Body of pancreas (tissue), 4 donors: ENCODE measurements at regions not wholly inside any gene's neighbourhood (a gene's known extent, or its start where the extent isn't known, plus 50 kb on each side); places are given as distances from the start of the nearest gene placed in this dataset.

ENCODE experiments used
- ATAC-seq: fragments of 150-250 bp; one replicate; pipeline ENCODE4 v1.9.1; 2016
- DNase-seq, 4 donors: peaks; one replicate each; pipeline ENCODE4 v3.0.0-alpha.2; 2019
- H3K27ac ChIP-seq, 4 donors: fragments of 200-600 bp; sonication (generic); 1 replicate in 3 of 4; 2 replicates in 1 of 4; pipeline versions ENCODE4 v1.5.1 to v1.6.1; 2016 to 2019; ENCODE audit warnings: mild to moderate bottlenecking in 1 of 4, mixed read lengths in 1 of 4, moderate library complexity in 1 of 4
- H3K27me3 ChIP-seq, 2 donors: fragments of 200-600 bp; sonication (generic); one replicate each; pipeline ENCODE4 v1.6.0; 2016; ENCODE audit warnings: mild to moderate bottlenecking in 1 of 2
- H3K36me3 ChIP-seq, 2 donors: fragments of 200-600 bp; sonication (generic); replicated peaks in 1 of 2; 2 replicates each; pipeline ENCODE4 v1.5.1; 2016; ENCODE audit warnings: low read depth in 2 of 2; ENCODE audit not compliant: insufficient read depth in 1 of 2
- H3K4me1 ChIP-seq: fragments of 200-600 bp; sonication (generic); one replicate; pipeline ENCODE4 v1.6.0; 2016
- H3K4me3 ChIP-seq, 2 donors: fragments of 200-600 bp; sonication (generic); 1 replicate in 1 of 2; 2 replicates in 1 of 2; pipeline ENCODE4 v1.5.1; 2016 to 2019
- H3K9me3 ChIP-seq, 3 donors: fragments of 200-600 bp; sonication (generic); 1 replicate in 2 of 3; 2 replicates in 1 of 3; pipeline ENCODE4 v1.5.1; 2016
- CTCF ChIP-seq, 7 experiments: fragments of 450-650 bp in 4 of 7; fragments of 200-600 bp in 3 of 7; sonication (generic) in 3 of 7; IDR thresholded peaks; one replicate each; pipeline ENCODE4 v1.5.1; 2016 to 2019; ENCODE audit warnings: antibody characterized with exemption in 7 of 7
- POLR2A ChIP-seq, 3 donors: fragments of 450-650 bp; IDR thresholded peaks; one replicate each; pipeline ENCODE4 v1.6.1; 2016; ENCODE audit warnings: antibody characterized with exemption in 3 of 3, mild to moderate bottlenecking in 2 of 3
- WGBS, 2 donors: methylation state at CpG; one replicate each; pipeline ENCODE4 v1.1.5; 2017; 5-methylcytosine and 5-hydroxymethylcytosine counted together
- intact Hi-C: fragments of 100-400 bp; cut with DNase I; formaldehyde crosslinking; loops from one replicate; pipeline ENCODE4 v1.15.1; 2023

DNA sequence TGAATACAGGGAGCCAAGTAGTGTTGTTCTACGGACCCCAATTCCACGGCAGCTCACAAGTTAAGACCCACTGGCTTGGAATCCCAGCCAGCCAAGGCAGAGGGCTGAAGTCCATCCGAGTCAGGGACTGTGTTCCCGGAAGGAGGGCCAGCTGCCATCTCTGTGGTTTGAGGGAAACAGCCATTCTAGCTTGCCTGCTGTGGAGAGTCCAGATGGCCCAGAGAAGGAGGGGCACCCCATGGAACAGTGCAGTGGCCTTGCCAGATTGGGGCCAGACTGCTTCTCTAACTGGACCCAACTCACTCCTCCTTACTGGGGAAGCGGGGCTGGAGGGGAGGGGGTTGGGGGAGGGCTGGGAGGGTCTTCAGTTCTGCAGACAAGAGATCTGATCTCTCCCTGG lies 156.4 kb downstream of the FAM181B start:
- DNase-seq: no peak

GRCh38 chr11:82560836-82561235 lies 172.8 kb downstream of the FAM181B start:
- H3K4me3 ChIP-seq: no peak overlapping the region
- no peaks in the 10 kb centered on the region for H3K27me3 ChIP-seq
- H3K27ac ChIP-seq: no peak overlapping the region
- 52 to 61% methylated on average over 5 of the region's 5 CpGs for WGBS, 2 donors
- no peaks in the 10 kb centered on the region for H3K4me1 ChIP-seq
- H3K9me3 ChIP-seq: no peaks in the 10 kb centered on the region
- TF ChIP-seq POLR2A (IDR thresholded peaks at IDR 0.05) (no peak), CTCF (IDR thresholded peaks at IDR 0.05) (no peak)
- no peaks in the 10 kb centered on the region for H3K36me3 ChIP-seq
- intact Hi-C loops: no loop called here
- ATAC-seq (no peak), DNase-seq (no peak)

More for the DNA sequence above, 156.4 kb downstream of the FAM181B start:
- ATAC-seq: no peak
- 76 to 89% methylated on average over 3 of the region's 5 CpGs for WGBS, 2 donors
- H3K27ac ChIP-seq: no peak overlapping the region
- intact Hi-C loops: no loop called here
- H3K27me3 ChIP-seq: no peaks in the 10 kb centered on the region
- no peaks in the 10 kb centered on the region for H3K36me3 ChIP-seq
- H3K4me3 ChIP-seq: no peak overlapping the region
- H3K9me3 ChIP-seq: no peaks in the 10 kb centered on the region
- no peaks in the 10 kb centered on the region for H3K4me1 ChIP-seq
- TF ChIP-seq CTCF (IDR thresholded peaks at IDR 0.05): no peak
- no peak for TF ChIP-seq POLR2A (IDR thresholded peaks at IDR 0.05)

- Histone ChIP-seq H3K9me3 (no peaks in the 10 kb centered on the region), H3K36me3 (no peaks in the 10 kb centered on the region), H3K4me3 (no peak overlapping the region), H3K27me3 (no peaks in the 10 kb centered on the region), H3K27ac (no peak overlapping the region), H3K4me1 (no peaks in the 10 kb centered on the region)
- TF ChIP-seq POLR2A (IDR thresholded peaks at IDR 0.05): no peak
- TF ChIP-seq CTCF (IDR thresholded peaks at IDR 0.05): no peak
- WGBS, 2 donors: 65 to 75% methylated on average over 2 of the region's 2 CpGs
- DNase-seq: no peak
- intact Hi-C loops: no loop called here
- no peak for ATAC-seq
These were observed 174.1 kb downstream of the FAM181B start for GRCh38 chr11:82559609-82560008.

- H3K4me3 ChIP-seq: no peak overlapping the region
- no peaks in the 10 kb centered on the region for H3K9me3 ChIP-seq
- no peaks in the 10 kb centered on the region for H3K4me1 ChIP-seq
- WGBS, 2 donors: 43 to 81% methylated on average over 4 of the region's 4 CpGs
- H3K27ac ChIP-seq: no peak overlapping the region
- intact Hi-C loops: no loop called here
- H3K36me3 ChIP-seq: no peaks in the 10 kb centered on the region
- ATAC-seq (no peak), DNase-seq (peak in 2 of 4 donors; percentile 8 to 36)
- no peak for TF ChIP-seq POLR2A (IDR thresholded peaks at IDR 0.05)
- no peak for TF ChIP-seq CTCF (IDR thresholded peaks at IDR 0.05)
- no peaks in the 10 kb centered on the region for H3K27me3 ChIP-seq
These were observed 176.4 kb downstream of the FAM181B start for GRCh38 chr11:82557274-82557673.

DNA sequence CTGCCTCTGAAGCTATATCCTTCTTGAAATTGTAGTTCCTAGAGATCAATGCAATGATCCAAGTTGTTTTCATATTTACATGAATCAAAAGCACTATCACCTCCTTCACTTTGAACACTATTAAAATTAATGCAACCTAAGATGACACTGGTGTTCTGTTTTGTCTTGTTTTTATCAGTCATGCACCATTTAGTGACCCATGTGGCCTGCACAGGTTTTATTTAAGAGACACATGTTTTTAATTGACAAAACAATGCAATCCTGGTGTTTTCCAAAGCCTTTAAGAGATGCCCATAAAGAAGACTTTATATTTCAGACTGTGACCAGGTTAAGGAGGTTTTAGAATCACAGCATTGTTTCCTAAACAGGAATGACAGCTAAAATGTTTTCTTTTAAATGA lies 177.5 kb downstream of the FAM181B start:
- TF ChIP-seq POLR2A (IDR thresholded peaks at IDR 0.05) (no peak), CTCF (IDR thresholded peaks at IDR 0.05) (no peak)
- no peaks in the 10 kb centered on the region for H3K27me3 ChIP-seq
- DNase-seq (no peak), ATAC-seq (no peak)
- no peak overlapping the region for H3K27ac ChIP-seq
- no peaks in the 10 kb centered on the region for H3K36me3 ChIP-seq
- no peaks in the 10 kb centered on the region for H3K9me3 ChIP-seq
- no peaks in the 10 kb centered on the region for H3K4me1 ChIP-seq
- H3K4me3 ChIP-seq: no peak overlapping the region
- intact Hi-C loops: no loop called here
